ENCODE measurements at regions not wholly inside any gene's neighbourhood (a gene's known extent, or its start where the extent isn't known, plus 50 kb on each side); places are given as distances from the start of the nearest gene placed in this dataset.

DNA sequence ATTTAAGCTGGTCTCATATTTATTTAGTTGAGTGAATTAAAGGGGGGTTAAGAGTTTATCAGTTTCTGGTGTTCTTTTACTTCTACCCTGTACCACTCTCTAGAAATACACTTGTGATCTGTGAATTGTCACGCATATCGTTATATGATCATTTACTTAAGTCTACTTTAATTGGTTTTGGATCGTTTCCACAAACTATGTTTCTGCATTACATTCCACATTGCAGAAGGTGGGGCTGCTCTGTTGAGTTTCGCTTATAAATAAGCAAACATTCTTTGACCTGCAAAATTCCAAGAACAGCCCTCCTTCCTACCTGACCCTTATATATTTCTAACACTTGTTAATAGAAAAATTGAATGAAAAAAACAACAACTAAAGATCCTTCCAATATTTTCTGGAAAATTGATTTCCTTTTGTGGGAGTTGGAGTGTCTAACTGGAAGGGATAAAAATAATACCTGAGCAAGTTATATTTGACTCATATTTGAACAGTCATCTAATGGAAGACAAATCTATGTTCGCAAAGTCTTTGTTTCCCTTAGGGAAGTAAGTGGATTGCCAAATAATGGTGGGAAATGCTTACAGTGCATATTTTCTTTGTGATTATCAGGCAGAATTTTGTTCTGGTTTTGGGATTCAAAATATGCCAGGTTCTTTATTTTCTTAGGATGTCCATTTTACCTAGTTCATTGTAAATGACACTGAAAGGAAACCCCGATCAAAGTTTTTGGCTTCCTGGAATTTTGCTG, 152.7 kb downstream of the RELL1 start:
- TF ChIP-seq, protein P1, sequence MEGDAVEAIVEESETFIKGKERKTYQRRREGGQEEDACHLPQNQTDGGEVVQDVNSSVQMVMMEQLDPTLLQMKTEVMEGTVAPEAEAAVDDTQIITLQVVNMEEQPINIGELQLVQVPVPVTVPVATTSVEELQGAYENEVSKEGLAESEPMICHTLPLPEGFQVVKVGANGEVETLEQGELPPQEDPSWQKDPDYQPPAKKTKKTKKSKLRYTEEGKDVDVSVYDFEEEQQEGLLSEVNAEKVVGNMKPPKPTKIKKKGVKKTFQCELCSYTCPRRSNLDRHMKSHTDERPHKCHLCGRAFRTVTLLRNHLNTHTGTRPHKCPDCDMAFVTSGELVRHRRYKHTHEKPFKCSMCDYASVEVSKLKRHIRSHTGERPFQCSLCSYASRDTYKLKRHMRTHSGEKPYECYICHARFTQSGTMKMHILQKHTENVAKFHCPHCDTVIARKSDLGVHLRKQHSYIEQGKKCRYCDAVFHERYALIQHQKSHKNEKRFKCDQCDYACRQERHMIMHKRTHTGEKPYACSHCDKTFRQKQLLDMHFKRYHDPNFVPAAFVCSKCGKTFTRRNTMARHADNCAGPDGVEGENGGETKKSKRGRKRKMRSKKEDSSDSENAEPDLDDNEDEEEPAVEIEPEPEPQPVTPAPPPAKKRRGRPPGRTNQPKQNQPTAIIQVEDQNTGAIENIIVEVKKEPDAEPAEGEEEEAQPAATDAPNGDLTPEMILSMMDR (IDR thresholded peaks at IDR 0.05; ENCODE audit: borderline replicate concordance, extremely low read depth, low read length, poor library complexity, severe bottlenecking), result no peak
- TF ChIP-seq EZH2 (IDR thresholded peaks at IDR 0.05; ENCODE audit: borderline replicate concordance, low read depth, low read length, severe bottlenecking), result no peak

Data from DND-41 (cell line).